HL-60 (cell line): ENCODE measurements at regions not wholly inside any gene's neighbourhood (a gene's known extent, or its start where the extent isn't known, plus 50 kb on each side); places are given as distances from the start of the nearest gene placed in this dataset.

Source experiments
- REST ChIP-seq: IDR thresholded peaks from 2 replicates; pipeline ENCODE4 v1.6.1; 2012; ENCODE audit warnings: low read depth; ENCODE audit not compliant: insufficient replicate concordance
- TF ChIP-seq, protein P1 (sequence below): IDR thresholded peaks from one replicate; pipeline ENCODE4 v1.5.1; 2011; ENCODE audit warnings: low read length, control low read depth, inconsistent platforms; ENCODE audit not compliant: insufficient read depth

DNA sequence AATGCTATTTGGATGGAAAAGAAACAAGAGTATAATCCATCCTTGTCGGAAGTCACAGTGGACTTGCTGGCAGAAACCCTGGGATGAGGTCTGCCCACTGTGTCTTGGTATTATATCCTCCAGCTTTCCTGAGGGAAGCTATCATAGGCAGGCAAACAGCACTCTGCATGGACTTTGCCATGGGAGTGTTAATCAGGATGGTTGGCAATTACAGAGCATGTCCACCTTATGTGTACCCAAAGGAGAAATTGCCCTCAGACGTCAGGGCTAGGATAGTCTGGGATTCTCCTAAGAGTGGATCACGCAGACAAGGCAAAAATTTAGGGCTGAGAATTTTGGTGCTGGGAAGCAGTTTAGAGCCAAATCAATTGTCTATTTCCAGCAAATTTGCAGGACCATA lies 184.9 kb upstream of the ESRRG start:
- no peak for TF ChIP-seq REST
- TF ChIP-seq, protein P1, sequence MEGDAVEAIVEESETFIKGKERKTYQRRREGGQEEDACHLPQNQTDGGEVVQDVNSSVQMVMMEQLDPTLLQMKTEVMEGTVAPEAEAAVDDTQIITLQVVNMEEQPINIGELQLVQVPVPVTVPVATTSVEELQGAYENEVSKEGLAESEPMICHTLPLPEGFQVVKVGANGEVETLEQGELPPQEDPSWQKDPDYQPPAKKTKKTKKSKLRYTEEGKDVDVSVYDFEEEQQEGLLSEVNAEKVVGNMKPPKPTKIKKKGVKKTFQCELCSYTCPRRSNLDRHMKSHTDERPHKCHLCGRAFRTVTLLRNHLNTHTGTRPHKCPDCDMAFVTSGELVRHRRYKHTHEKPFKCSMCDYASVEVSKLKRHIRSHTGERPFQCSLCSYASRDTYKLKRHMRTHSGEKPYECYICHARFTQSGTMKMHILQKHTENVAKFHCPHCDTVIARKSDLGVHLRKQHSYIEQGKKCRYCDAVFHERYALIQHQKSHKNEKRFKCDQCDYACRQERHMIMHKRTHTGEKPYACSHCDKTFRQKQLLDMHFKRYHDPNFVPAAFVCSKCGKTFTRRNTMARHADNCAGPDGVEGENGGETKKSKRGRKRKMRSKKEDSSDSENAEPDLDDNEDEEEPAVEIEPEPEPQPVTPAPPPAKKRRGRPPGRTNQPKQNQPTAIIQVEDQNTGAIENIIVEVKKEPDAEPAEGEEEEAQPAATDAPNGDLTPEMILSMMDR: no peak
